K562 (cell line): ENCODE measurements at regions not wholly inside any gene's neighbourhood (a gene's known extent, or its start where the extent isn't known, plus 50 kb on each side); places are given as distances from the start of the nearest gene placed in this dataset.

ENCODE experiments used
- ATAC-seq: fragments of 200-7000 bp; cut with Tn5 transposase; 3 replicates; pipeline ENCODE4 v1.9.1; 2020; ENCODE audit warnings: moderate library complexity
- BruUV-seq: library from RNA; stranded (reverse); fragments of 400-500 nt; replicated peaks from 2 replicates; lab custom pipeline; 2021; lab: Mats Ljungman, UMichigan
- CTCF ChIA-PET: fragments of 300-600 bp; formaldehyde crosslinking; extraction: SDS; loops from one replicate; lab custom pipeline; 2021; ENCODE audit warnings: low intra/inter-chr PET ratio; lab: Yijun Ruan, JAX
- POLR2A ChIA-PET: fragments of 300-600, 350-650 bp; sonication (Branson Sonifier 250); formaldehyde crosslinking; extraction: SDS; loops from one replicate; lab custom pipeline; 2021; ENCODE audit warnings: antibody characterized with exemption, inconsistent platforms; lab: Yijun Ruan, JAX
- DNase-seq, 4 experiments: peaks; one replicate each; pipeline versions ENCODE4 v3.0.0 to v3.0.0-alpha.2; 2011 to 2018; ENCODE audit warnings: low spot score in 3 of 4, mixed read lengths in 3 of 4; ENCODE audit errors: extremely low read depth in 1 of 4
- FAIRE-seq: peaks from 2 replicates; lab custom pipeline; 2011; peaks lifted over from hg19 to GRCh38; lab: Jason Lieb, UNC
- H2AFZ ChIP-seq: 2 replicates; pipeline ENCODE4 v1.6.0; 2011; ENCODE audit warnings: low read depth, low read length, control low read depth, inconsistent platforms
- H3K27ac ChIP-seq: fragments of 200-600 bp; 3 replicates; pipeline ENCODE4 v1.8.0; 2011; ENCODE audit warnings: low read depth, mild to moderate bottlenecking, control low read depth, inconsistent platforms, low read length, moderate library complexity, mixed read lengths; ENCODE audit errors: extremely low read depth
- H3K27me3 ChIP-seq, 2 experiments: fragments of 300-600 bp in 1 of 2; 2 replicates in 1 of 2; 3 replicates in 1 of 2; pipeline versions ENCODE4 v1.6.0 to v1.8.0; 2011; ENCODE audit warnings: inconsistent platforms in 2 of 2, low read length in 2 of 2, mild to moderate bottlenecking in 1 of 2, mixed read lengths in 1 of 2, moderate library complexity in 1 of 2; ENCODE audit not compliant: control insufficient read depth in 2 of 2, insufficient read depth in 2 of 2
- H3K36me3 ChIP-seq: fragments of 300-600 bp; 3 replicates; pipeline ENCODE4 v1.8.0; 2011; ENCODE audit warnings: mild to moderate bottlenecking, low read length, inconsistent platforms; ENCODE audit not compliant: control insufficient read depth, insufficient read depth
- H3K4me1 ChIP-seq, 2 experiments: fragments of 200-600 bp in 1 of 2; replicated peaks in 1 of 2; 2 replicates in 1 of 2; 3 replicates in 1 of 2; pipeline versions ENCODE4 v1.5.1 to v1.8.0; 2011; ENCODE audit warnings: inconsistent platforms in 2 of 2, low read length in 2 of 2, mild to moderate bottlenecking in 1 of 2, mixed read lengths in 1 of 2, moderate library complexity in 1 of 2; ENCODE audit not compliant: control insufficient read depth in 2 of 2, insufficient read depth in 2 of 2
- H3K4me2 ChIP-seq: 2 replicates; pipeline ENCODE4 v1.6.1; 2011; ENCODE audit warnings: low read length, control low read depth, inconsistent platforms, mixed read lengths; ENCODE audit not compliant: insufficient read depth
- H3K4me3 ChIP-seq: fragments of 200-600 bp; sonication (generic), shearing (Covaris generic); 2 replicates; pipeline ENCODE4 v1.5.1; 2016; ENCODE audit warnings: control low read depth, inconsistent platforms
- H3K79me2 ChIP-seq: fragments of 200-600 bp; 3 replicates; pipeline ENCODE4 v1.8.0; 2011; ENCODE audit warnings: low read length, inconsistent platforms; ENCODE audit not compliant: control insufficient read depth, insufficient read depth
- H3K9ac ChIP-seq, 2 experiments: 2 replicates each; pipeline versions ENCODE4 v1.6.0 to v1.6.1; 2011; ENCODE audit warnings: low read depth in 2 of 2, low read length in 2 of 2, control low read depth in 1 of 2, inconsistent platforms in 1 of 2, mild to moderate bottlenecking in 1 of 2, mixed read lengths in 1 of 2; ENCODE audit not compliant: insufficient read depth in 1 of 2
- H3K9me1 ChIP-seq: one replicate; pipeline ENCODE4 v1.6.0; 2011; ENCODE audit warnings: inconsistent platforms, mild to moderate bottlenecking, low read length, moderate library complexity; ENCODE audit not compliant: control insufficient read depth, insufficient read depth
- H3K9me3 ChIP-seq: replicated peaks from 2 replicates; pipeline ENCODE4 v1.5.1; 2011; ENCODE audit warnings: low read depth, low read length, inconsistent platforms; ENCODE audit not compliant: control insufficient read depth, insufficient read depth
- H4K20me1 ChIP-seq: replicated peaks from 2 replicates; pipeline ENCODE4 v1.6.1; 2011; ENCODE audit warnings: low read length, inconsistent platforms, mixed read lengths; ENCODE audit not compliant: control insufficient read depth, insufficient read depth
- EP300 ChIP-seq: IDR thresholded peaks from 2 replicates; pipeline ENCODE4 v1.6.1; 2012; ENCODE audit warnings: low read length, improper control_type of control experiment
- ETV6 ChIP-seq, 3 experiments: fragments of 150-350 bp in 1 of 3; sonication (generic) in 1 of 3; formaldehyde crosslinking in 1 of 3; IDR thresholded peaks; 2 replicates each; pipeline versions ENCODE4 v1.6.1 to v1.8.0; 2014 to 2022; ENCODE audit warnings: borderline replicate concordance in 2 of 3, low read depth in 2 of 3, antibody characterized with exemption in 1 of 3, low read length in 1 of 3, mild to moderate bottlenecking in 1 of 3, missing genetic modification reagents in 1 of 3
- GATAD2A ChIP-seq: fragments of 450-650 bp; IDR thresholded peaks from 2 replicates; pipeline ENCODE4 v1.6.1; 2017
- GATAD2B ChIP-seq: fragments of 450-650 bp; IDR thresholded peaks from 2 replicates; pipeline ENCODE4 v1.6.1; 2017; ENCODE audit warnings: mild to moderate bottlenecking, borderline replicate concordance
- HBP1 ChIP-seq: fragments of 450-650 bp; formaldehyde crosslinking; IDR thresholded peaks from 2 replicates; pipeline ENCODE4 v1.4.0; 2022; ENCODE audit warnings: missing genetic modification characterization
- HMGN3 ChIP-seq: IDR thresholded peaks from 2 replicates; pipeline ENCODE4 v1.6.1; 2011; ENCODE audit warnings: borderline replicate concordance, low read depth, mild to moderate bottlenecking, mixed read lengths, low read length; ENCODE audit not compliant: insufficient read length; ENCODE audit errors: extremely low read depth
- KDM4B ChIP-seq, 2 experiments: fragments of 450-650 bp in 1 of 2; sonication (generic) in 1 of 2; IDR thresholded peaks; 2 replicates each; pipeline ENCODE4 v1.6.1; 2016 to 2017; ENCODE audit warnings: borderline replicate concordance in 2 of 2, antibody characterized with exemption in 1 of 2, low read depth in 1 of 2, mild to moderate bottlenecking in 1 of 2
- MBD1 ChIP-seq: fragments of 250-450 bp; sonication (Bioruptor Pico); IDR thresholded peaks from 2 replicates; pipeline ENCODE4 v1.8.0; 2022; ENCODE audit warnings: inconsistent platforms
- NFIC ChIP-seq: fragments of 450-650 bp; IDR thresholded peaks from 2 replicates; pipeline ENCODE4 v1.6.1; 2017; ENCODE audit warnings: mild to moderate bottlenecking, inconsistent platforms
- PML ChIP-seq: IDR thresholded peaks from 2 replicates; pipeline ENCODE4 v1.6.1; 2012; ENCODE audit warnings: low read length, inconsistent platforms
- TCF7L2 ChIP-seq: fragments of 150-350 bp; IDR thresholded peaks from 2 replicates; pipeline ENCODE4 v1.6.1; 2016; ENCODE audit warnings: low read depth, mild to moderate bottlenecking, low read length, moderate library complexity
- ZNF239 ChIP-seq: fragments of 250-450 bp; sonication (Bioruptor Pico); IDR thresholded peaks from 2 replicates; pipeline ENCODE4 v1.4.0; 2020; ENCODE audit warnings: mild to moderate bottlenecking
- ZNF280B ChIP-seq: fragments of 250-450 bp; sonication (Bioruptor Pico); IDR thresholded peaks from 2 replicates; pipeline ENCODE4 v1.5.1; 2021; ENCODE audit warnings: mild to moderate bottlenecking
- ZNF347 ChIP-seq: fragments of 450-650 bp; formaldehyde crosslinking; IDR thresholded peaks from 2 replicates; pipeline ENCODE4 v1.4.0; 2020; ENCODE audit warnings: low read depth, mild to moderate bottlenecking, moderate library complexity
- ZNF740 ChIP-seq, 3 experiments: fragments of 200-800 bp in 1 of 3; sonication (Bioruptor generic) in 1 of 3; sonication (generic) in 1 of 3; formaldehyde crosslinking in 1 of 3; IDR thresholded peaks; 2 replicates each; pipeline versions ENCODE4 v1.6.1 to v1.8.0; 2016 to 2022; ENCODE audit warnings: mild to moderate bottlenecking in 2 of 3, missing compliant biosample characterization in 2 of 3, missing genetic modification characterization in 2 of 3, missing genetic modification reagents in 1 of 3
- WGBS: fragments of 100-300 bp; shearing (Covaris generic); methylation state at CpG from one replicate; pipeline ENCODE4 v1.1.6; 2016; ENCODE audit warnings: low coverage, mixed read lengths; ENCODE audit not compliant: insufficient coverage; ENCODE audit errors: missing lambda C conversion rate; 5-methylcytosine and 5-hydroxymethylcytosine counted together
- in situ Hi-C: fragments of 300-500 bp; cut with MboI; formaldehyde crosslinking; loops from 4 replicates; pipeline ENCODE4 v1.15.0; 2018; ENCODE audit warnings: inconsistent platforms, mixed read lengths
- intact Hi-C: fragments of 100-400 bp; cut with micrococcal nuclease; formaldehyde crosslinking; loops from 2 replicates; pipeline ENCODE4 v1.14.2; 2022

- TF ChIP-seq HMGN3 = no peak
- no peak for TF ChIP-seq HBP1 (CRISPR knock-in tag)
- no peak for TF ChIP-seq KDM4B (IDR thresholded peaks at IDR 0.05; ENCODE audit: borderline replicate concordance in 2 of 2, low read depth in 1 of 2)
- TF ChIP-seq ZNF239 (CRISPR knock-in tag) = no peak
Measured at GRCh38 chr6:144993870-144994269, 708.7 kb downstream of the UTRN start (continued).

- BruUV-seq = no TSS peak
- in situ Hi-C loops = no loop called here
- TF ChIP-seq GATAD2B = no peak
- TF ChIP-seq ETV6 (IDR thresholded peaks at IDR 0.05; ENCODE audit: borderline replicate concordance in 1 of 2, low read depth in 2 of 2, low read length in 1 of 2) = no peak
- no peak for TF ChIP-seq ETV6 (CRISPR knock-in tag; IDR thresholded peaks at IDR 0.05; ENCODE audit: borderline replicate concordance)
- no peak for TF ChIP-seq ZNF280B (CRISPR knock-in tag)
- TF ChIP-seq ZNF347 (CRISPR knock-in tag) = no peak
- no peak for TF ChIP-seq PML
- no peak for TF ChIP-seq TCF7L2
- TF ChIP-seq NFIC = no peak
- no peak for TF ChIP-seq MBD1 (CRISPR knock-in tag)
- TF ChIP-seq GATAD2A = no peak
- TF ChIP-seq ZNF740 (CRISPR knock-in tag; IDR thresholded peaks at IDR 0.05) = no peak
- no peak for TF ChIP-seq ZNF740 (tag; IDR thresholded peaks at IDR 0.05)
- no peak for TF ChIP-seq EP300
Measured at GRCh38 chr6:144997996-144998395, 712.9 kb downstream of the UTRN start.

More at GRCh38 chr6:144997996-144998395, 712.9 kb downstream of the UTRN start:
- DNase-seq (no peak), FAIRE-seq (no peak), ATAC-seq (no peak)
- intact Hi-C loops = no loop called here
- H3K27ac ChIP-seq = no peak overlapping the region
- ChIA-PET CTCF (no interaction called here), POLR2A (no interaction called here)
- H3K27me3 ChIP-seq = no peaks in the 10 kb centered on the region
- H3K79me2 ChIP-seq = no peaks in the 10 kb centered on the region
- no peaks in the 10 kb centered on the region for H3K4me1 ChIP-seq
- no peaks in the 10 kb centered on the region for H4K20me1 ChIP-seq
- H3K9me3 ChIP-seq = no peaks in the 10 kb centered on the region
- no peaks in the 10 kb centered on the region for H3K36me3 ChIP-seq
- no peak overlapping the region for H3K4me2 ChIP-seq
- H3K9ac ChIP-seq = no peak overlapping the region
- 0% methylated on average over 3 of the region's 3 CpGs for WGBS
- no peak overlapping the region for H2AFZ ChIP-seq
- H3K9me1 ChIP-seq = no peaks in the 10 kb centered on the region
- H3K4me3 ChIP-seq = no peak overlapping the region
